ENCODE measurements at regions not wholly inside any gene's neighbourhood (a gene's known extent, or its start where the extent isn't known, plus 50 kb on each side); places are given as distances from the start of the nearest gene placed in this dataset.

DNA sequence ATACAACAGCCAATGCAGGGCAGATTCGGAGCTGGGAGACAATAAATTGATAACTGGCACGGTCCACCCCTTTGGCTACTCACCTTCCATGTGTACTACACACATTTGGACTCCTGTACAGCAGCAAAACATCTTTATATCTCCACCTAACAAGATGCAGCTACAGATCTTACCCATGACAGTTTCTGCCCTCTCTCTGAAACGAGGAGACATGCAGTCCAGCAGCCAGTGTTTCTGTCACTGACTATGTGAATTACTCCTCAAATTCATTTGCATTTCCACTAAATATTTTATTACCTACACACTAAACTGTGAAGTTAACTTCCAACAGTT, 58.7 kb upstream of the BEGAIN start:
- TF ChIP-seq POLR2A (IDR thresholded peaks at IDR 0.05), result no peak
- no peak for TF ChIP-seq POLR2AphosphoS5 (IDR thresholded peaks at IDR 0.05)

Measured in sigmoid colon (tissue), 4 donors.